ENCODE measurements at regions not wholly inside any gene's neighbourhood (a gene's known extent, or its start where the extent isn't known, plus 50 kb on each side); places are given as distances from the start of the nearest gene placed in this dataset.

DNA sequence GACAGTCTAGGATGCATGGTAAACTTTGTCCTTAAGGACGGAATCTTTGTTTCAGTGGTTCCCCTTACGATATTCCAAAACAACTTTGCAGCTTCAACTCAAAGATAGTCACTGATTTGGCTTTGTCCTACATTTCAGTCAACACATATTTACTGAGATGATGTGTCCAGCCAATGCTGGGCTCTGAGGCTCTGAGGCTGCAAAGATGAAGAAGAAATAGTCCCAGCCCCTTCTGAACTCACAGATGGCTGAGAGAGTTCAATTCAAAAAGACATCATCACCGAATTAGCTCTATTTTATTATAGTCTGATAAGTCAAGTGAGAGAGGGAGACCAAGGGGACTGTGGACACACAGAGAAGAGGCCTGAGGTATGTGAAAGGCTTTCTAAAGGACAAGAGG is 544.0 kb downstream of the ACTL7B start:
- TF ChIP-seq RXRA (IDR thresholded peaks at IDR 0.05): no peak
- TF ChIP-seq CTCF (IDR thresholded peaks at IDR 0.05; ENCODE audit: low read depth, low read length, missing input control): no peak
- no peak for TF ChIP-seq JUND (IDR thresholded peaks at IDR 0.05)
- no peak for TF ChIP-seq YY1 (IDR thresholded peaks at IDR 0.05)
- TF ChIP-seq, protein P1, sequence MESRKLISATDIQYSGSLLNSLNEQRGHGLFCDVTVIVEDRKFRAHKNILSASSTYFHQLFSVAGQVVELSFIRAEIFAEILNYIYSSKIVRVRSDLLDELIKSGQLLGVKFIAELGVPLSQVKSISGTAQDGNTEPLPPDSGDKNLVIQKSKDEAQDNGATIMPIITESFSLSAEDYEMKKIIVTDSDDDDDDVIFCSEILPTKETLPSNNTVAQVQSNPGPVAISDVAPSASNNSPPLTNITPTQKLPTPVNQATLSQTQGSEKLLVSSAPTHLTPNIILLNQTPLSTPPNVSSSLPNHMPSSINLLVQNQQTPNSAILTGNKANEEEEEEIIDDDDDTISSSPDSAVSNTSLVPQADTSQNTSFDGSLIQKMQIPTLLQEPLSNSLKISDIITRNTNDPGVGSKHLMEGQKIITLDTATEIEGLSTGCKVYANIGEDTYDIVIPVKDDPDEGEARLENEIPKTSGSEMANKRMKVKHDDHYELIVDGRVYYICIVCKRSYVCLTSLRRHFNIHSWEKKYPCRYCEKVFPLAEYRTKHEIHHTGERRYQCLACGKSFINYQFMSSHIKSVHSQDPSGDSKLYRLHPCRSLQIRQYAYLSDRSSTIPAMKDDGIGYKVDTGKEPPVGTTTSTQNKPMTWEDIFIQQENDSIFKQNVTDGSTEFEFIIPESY (IDR thresholded peaks at IDR 0.05): no peak
- TF ChIP-seq, protein P2, sequence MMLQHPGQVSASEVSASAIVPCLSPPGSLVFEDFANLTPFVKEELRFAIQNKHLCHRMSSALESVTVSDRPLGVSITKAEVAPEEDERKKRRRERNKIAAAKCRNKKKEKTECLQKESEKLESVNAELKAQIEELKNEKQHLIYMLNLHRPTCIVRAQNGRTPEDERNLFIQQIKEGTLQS (IDR thresholded peaks at IDR 0.05): no peak
- no peak for TF ChIP-seq RAD21 (IDR thresholded peaks at IDR 0.05)
